Right atrium auricular region (tissue), 2 donors: ENCODE measurements at regions not wholly inside any gene's neighbourhood (a gene's known extent, or its start where the extent isn't known, plus 50 kb on each side); places are given as distances from the start of the nearest gene placed in this dataset.

Source experiments
- DNase-seq: peaks from one replicate; pipeline ENCODE4 v3.0.0-alpha.2; 2019; ENCODE audit warnings: low spot score
- H3K27ac ChIP-seq, 2 donors: fragments of 200-600 bp; sonication (generic); 1 replicate in 1 of 2; 2 replicates in 1 of 2; pipeline ENCODE4 v1.5.1; 2016 to 2019
- H3K27me3 ChIP-seq, 2 donors: fragments of 200-600 bp; sonication (generic); one replicate each; pipeline versions ENCODE4 v1.5.1 to v1.6.0; 2017 to 2019
- H3K36me3 ChIP-seq: fragments of 200-600 bp; sonication (generic); one replicate; pipeline ENCODE4 v1.5.1; 2016
- H3K4me1 ChIP-seq, 2 donors: fragments of 200-600 bp; sonication (generic); one replicate each; pipeline versions ENCODE4 v1.5.1 to v1.6.0; 2017 to 2019
- H3K4me3 ChIP-seq, 2 donors: fragments of 200-600 bp; sonication (generic); 1 replicate in 1 of 2; 2 replicates in 1 of 2; pipeline ENCODE4 v1.5.1; 2017 to 2019; ENCODE audit warnings: mild to moderate bottlenecking in 1 of 2, moderate library complexity in 1 of 2
- H3K9me3 ChIP-seq, 2 donors: fragments of 200-600 bp; sonication (generic); one replicate each; pipeline ENCODE4 v1.5.1; 2019
- TF ChIP-seq, protein P1 (sequence below), 2 donors: fragments of 200-600 bp; sonication (generic); IDR thresholded peaks; one replicate each; pipeline ENCODE4 v1.5.1; 2019; ENCODE audit warnings: antibody characterized with exemption in 2 of 2

GRCh38 chr10:62638062-62638477 lies 166.4 kb upstream of the ADO start:
- Histone ChIP-seq H3K4me3 (no peak overlapping the region), H3K36me3 (no peaks in the 10 kb centered on the region), H3K4me1 (peaks cover 0 to 31% of the 10 kb centered on the region in 2 donors), H3K27ac (peak overlapping the region; percentile 40 to 41), H3K9me3 (no peaks in the 10 kb centered on the region), H3K27me3 (no peaks in the 10 kb centered on the region)
- TF ChIP-seq, protein P1, sequence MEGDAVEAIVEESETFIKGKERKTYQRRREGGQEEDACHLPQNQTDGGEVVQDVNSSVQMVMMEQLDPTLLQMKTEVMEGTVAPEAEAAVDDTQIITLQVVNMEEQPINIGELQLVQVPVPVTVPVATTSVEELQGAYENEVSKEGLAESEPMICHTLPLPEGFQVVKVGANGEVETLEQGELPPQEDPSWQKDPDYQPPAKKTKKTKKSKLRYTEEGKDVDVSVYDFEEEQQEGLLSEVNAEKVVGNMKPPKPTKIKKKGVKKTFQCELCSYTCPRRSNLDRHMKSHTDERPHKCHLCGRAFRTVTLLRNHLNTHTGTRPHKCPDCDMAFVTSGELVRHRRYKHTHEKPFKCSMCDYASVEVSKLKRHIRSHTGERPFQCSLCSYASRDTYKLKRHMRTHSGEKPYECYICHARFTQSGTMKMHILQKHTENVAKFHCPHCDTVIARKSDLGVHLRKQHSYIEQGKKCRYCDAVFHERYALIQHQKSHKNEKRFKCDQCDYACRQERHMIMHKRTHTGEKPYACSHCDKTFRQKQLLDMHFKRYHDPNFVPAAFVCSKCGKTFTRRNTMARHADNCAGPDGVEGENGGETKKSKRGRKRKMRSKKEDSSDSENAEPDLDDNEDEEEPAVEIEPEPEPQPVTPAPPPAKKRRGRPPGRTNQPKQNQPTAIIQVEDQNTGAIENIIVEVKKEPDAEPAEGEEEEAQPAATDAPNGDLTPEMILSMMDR (IDR thresholded peaks at IDR 0.05): no peak
- DNase-seq: peak; percentile 68

DNA sequence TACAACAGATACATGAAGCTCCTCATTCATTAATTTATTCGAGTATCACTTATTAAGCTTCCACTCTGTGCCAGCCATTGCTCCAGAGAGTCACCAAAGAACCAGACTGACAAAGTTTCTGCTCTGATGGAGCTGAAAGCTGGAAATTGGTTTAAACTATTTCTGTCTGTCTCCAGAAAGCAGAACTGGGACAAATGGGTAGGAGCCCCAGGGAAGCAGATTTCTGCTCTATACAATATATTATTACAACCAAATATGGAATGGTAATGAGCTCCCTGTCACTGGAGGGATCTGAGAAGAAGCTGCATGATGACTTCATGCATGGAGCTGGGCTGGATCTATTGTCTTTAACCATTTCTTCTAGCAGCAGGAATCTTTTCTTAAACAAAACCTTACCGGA lies 165.4 kb upstream of the ADO start:
- Histone ChIP-seq H3K27ac (no peak overlapping the region), H3K27me3 (no peaks in the 10 kb centered on the region), H3K4me1 (peaks cover 0 to 31% of the 10 kb centered on the region in 2 donors), H3K36me3 (no peaks in the 10 kb centered on the region), H3K9me3 (no peaks in the 10 kb centered on the region), H3K4me3 (no peak overlapping the region)
- TF ChIP-seq, protein P1 (IDR thresholded peaks at IDR 0.05): no peak
- DNase-seq: no peak

- H3K27ac ChIP-seq: no peak overlapping the region
- H3K36me3 ChIP-seq: no peaks in the 10 kb centered on the region
- H3K27me3 ChIP-seq: no peaks in the 10 kb centered on the region
- no peak for DNase-seq
- no peak overlapping the region for H3K4me3 ChIP-seq
- TF ChIP-seq, protein P1 (IDR thresholded peaks at IDR 0.05): no peak
- no peaks in the 10 kb centered on the region for H3K9me3 ChIP-seq
- peaks cover 0 to 31% of the 10 kb centered on the region in 2 donors for H3K4me1 ChIP-seq
Measured at GRCh38 chr10:62640411-62640810, 164.1 kb upstream of the ADO start.

GRCh38 chr10:62643606-62644587 lies 160.6 kb upstream of the ADO start:
- Histone ChIP-seq H3K27ac (no peak overlapping the region), H3K4me3 (no peak overlapping the region), H3K4me1 (peaks cover 0 to 8% of the 10 kb centered on the region in 2 donors), H3K27me3 (no peaks in the 10 kb centered on the region), H3K36me3 (no peaks in the 10 kb centered on the region), H3K9me3 (no peaks in the 10 kb centered on the region)
- no peak for DNase-seq
- TF ChIP-seq, protein P1 (IDR thresholded peaks at IDR 0.05): no peak

DNA sequence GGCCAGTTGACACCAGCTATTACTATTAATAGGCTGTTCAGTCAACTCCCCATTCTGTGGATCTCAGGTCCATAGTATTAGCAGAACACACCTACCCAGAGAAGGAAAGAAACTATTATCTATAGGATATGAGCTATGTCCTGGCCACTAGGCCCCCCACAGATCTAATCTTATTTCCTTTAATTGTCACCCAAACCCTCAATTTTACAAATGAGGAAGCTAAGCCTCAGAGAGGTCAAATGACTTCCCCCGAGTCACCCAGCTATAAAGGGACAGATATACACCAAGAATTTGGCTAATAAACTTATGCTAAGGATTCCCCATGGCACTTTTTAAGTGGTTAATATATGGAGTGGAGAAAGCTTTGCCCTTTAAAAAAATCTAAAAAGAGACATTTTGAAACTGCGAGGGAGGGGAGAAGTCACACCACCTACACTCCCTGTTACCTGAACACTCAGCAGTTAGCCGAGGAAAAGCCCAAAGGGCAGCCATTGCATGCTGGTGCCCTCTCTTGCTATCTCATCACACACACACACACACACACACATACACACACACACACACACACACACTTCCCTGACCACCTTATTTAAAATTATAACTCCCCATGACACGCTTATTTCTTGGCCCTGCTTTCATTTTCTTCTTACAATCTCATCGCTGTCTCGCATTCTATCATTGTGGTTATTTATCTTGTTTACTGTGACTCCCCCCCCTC lies 157.0 kb upstream of the ADO start:
- Histone ChIP-seq H3K27ac (no peak overlapping the region), H3K9me3 (no peaks in the 10 kb centered on the region), H3K4me3 (no peak overlapping the region), H3K4me1 (no peaks in the 10 kb centered on the region), H3K36me3 (no peaks in the 10 kb centered on the region), H3K27me3 (no peaks in the 10 kb centered on the region)
- TF ChIP-seq, protein P1 (IDR thresholded peaks at IDR 0.05): no peak
- DNase-seq: no peak
